OCI-LY1 (cell line): ENCODE measurements at regions not wholly inside any gene's neighbourhood (a gene's known extent, or its start where the extent isn't known, plus 50 kb on each side); places are given as distances from the start of the nearest gene placed in this dataset.

Experiments used
- H2AFZ ChIP-seq: fragments of 200-600 bp; sonication (generic), shearing (Covaris generic); 2 replicates; pipeline ENCODE4 v1.6.0; 2014; ENCODE audit warnings: antibody characterized with exemption, mild to moderate bottlenecking, low read length
- H3F3A ChIP-seq: fragments of 200-600 bp; sonication (generic), shearing (Covaris generic); 2 replicates; pipeline ENCODE4 v1.6.0; 2014; ENCODE audit warnings: mild to moderate bottlenecking, antibody characterized with exemption, low read length, moderate library complexity; ENCODE audit not compliant: insufficient read depth
- H3K27ac ChIP-seq: fragments of 200-600 bp; sonication (generic); 2 replicates; pipeline ENCODE4 v1.5.1; 2014; ENCODE audit warnings: low read length, mixed run types, mild to moderate bottlenecking, low read depth; ENCODE audit not compliant: poor library complexity, severe bottlenecking
- H3K27me3 ChIP-seq: fragments of 200-600 bp; sonication (generic); 2 replicates; pipeline ENCODE4 v1.6.0; 2014; ENCODE audit warnings: antibody characterized with exemption, mild to moderate bottlenecking, low read length, moderate library complexity; ENCODE audit not compliant: insufficient read depth
- H3K36me3 ChIP-seq: fragments of 200-600 bp; sonication (generic); 2 replicates; pipeline ENCODE4 v1.6.1; 2014; ENCODE audit warnings: mild to moderate bottlenecking, antibody characterized with exemption, low read length, moderate library complexity, mixed read lengths; ENCODE audit not compliant: insufficient read depth
- H3K4me1 ChIP-seq: fragments of 200-600 bp; sonication (generic); 2 replicates; pipeline ENCODE4 v1.5.1; 2014; ENCODE audit warnings: mild to moderate bottlenecking, low read length, moderate library complexity; ENCODE audit not compliant: insufficient read depth, severe bottlenecking
- H3K4me2 ChIP-seq: fragments of 200-600 bp; sonication (generic), shearing (Covaris generic); 2 replicates; pipeline ENCODE4 v1.6.1; 2014; ENCODE audit warnings: low read length
- H3K4me3 ChIP-seq: fragments of 200-600 bp; sonication (generic); 2 replicates; pipeline ENCODE4 v1.5.1; 2014; ENCODE audit warnings: low read length, low read depth, mild to moderate bottlenecking, mixed read lengths; ENCODE audit not compliant: poor library complexity, severe bottlenecking
- H3K79me2 ChIP-seq: fragments of 200-600 bp; shearing (Covaris generic); 2 replicates; pipeline ENCODE4 v1.6.1; 2016; ENCODE audit warnings: mixed run types, low read length, mixed read lengths; ENCODE audit not compliant: insufficient read depth
- H3K9ac ChIP-seq: fragments of 200-600 bp; sonication (generic), shearing (Covaris generic); 2 replicates; pipeline ENCODE4 v1.6.1; 2014; ENCODE audit warnings: mild to moderate bottlenecking, low read length, mixed read lengths
- H3K9me2 ChIP-seq: fragments of 200-600 bp; sonication (generic), shearing (Covaris generic); 2 replicates; pipeline ENCODE4 v1.6.1; 2014; ENCODE audit warnings: low read depth, mild to moderate bottlenecking, low read length, mixed read lengths
- H3K9me3 ChIP-seq: fragments of 200-600 bp; shearing (Covaris generic); 2 replicates; pipeline ENCODE4 v1.6.1; 2014; ENCODE audit warnings: low read length, mixed read lengths
- H4K20me1 ChIP-seq: fragments of 200-600 bp; sonication (generic), shearing (Covaris generic); 2 replicates; pipeline ENCODE4 v1.6.0; 2016; ENCODE audit warnings: mild to moderate bottlenecking, low read length; ENCODE audit not compliant: insufficient read depth
- EZH2 ChIP-seq: fragments of 200-600 bp; sonication (generic), shearing (Covaris generic); IDR thresholded peaks from 2 replicates; pipeline ENCODE4 v1.8.0; 2017; ENCODE audit warnings: borderline replicate concordance, mixed run types, mild to moderate bottlenecking, antibody characterized with exemption, low read length, moderate library complexity, mixed read lengths
- TF ChIP-seq, protein P1 (sequence below): fragments of 200-600 bp; sonication (generic), shearing (Covaris generic); IDR thresholded peaks from 2 replicates; pipeline ENCODE4 v1.5.1; 2017; ENCODE audit warnings: mild to moderate bottlenecking, antibody characterized with exemption, low read length, moderate library complexity, mixed read lengths

DNA sequence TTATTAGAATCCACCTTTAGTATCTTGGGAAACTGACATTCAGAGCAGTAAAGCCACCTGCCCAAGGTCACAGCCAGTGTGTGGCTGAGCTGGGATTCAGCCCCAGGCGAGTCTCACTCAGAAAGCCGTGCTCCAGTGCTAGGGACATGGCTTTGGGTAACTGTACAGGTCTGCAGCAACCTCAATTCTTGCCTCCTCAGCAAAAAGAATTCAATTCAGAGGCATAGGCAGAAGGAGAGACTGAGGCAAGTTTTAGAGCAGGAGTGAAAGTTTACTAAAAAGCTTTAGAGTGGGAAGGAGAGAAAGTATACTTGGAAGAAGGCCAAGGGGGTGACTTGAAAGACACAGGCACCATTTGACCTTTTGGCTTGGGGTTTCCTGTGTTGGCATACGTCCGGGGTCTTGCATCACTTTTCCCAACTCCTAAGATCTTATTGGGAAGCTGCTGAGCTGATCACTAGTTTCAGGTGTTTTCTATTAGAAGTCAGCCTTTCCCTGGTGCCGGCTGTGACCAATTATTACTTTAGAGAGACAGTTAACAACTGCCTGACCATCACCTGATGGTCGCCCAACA, 529.3 kb downstream of the MATN1 start:
- H3K36me3 ChIP-seq = no peaks in the 10 kb centered on the region
- H3K4me2 ChIP-seq = no peak overlapping the region
- no peaks in the 10 kb centered on the region for H3K4me1 ChIP-seq

DNA sequence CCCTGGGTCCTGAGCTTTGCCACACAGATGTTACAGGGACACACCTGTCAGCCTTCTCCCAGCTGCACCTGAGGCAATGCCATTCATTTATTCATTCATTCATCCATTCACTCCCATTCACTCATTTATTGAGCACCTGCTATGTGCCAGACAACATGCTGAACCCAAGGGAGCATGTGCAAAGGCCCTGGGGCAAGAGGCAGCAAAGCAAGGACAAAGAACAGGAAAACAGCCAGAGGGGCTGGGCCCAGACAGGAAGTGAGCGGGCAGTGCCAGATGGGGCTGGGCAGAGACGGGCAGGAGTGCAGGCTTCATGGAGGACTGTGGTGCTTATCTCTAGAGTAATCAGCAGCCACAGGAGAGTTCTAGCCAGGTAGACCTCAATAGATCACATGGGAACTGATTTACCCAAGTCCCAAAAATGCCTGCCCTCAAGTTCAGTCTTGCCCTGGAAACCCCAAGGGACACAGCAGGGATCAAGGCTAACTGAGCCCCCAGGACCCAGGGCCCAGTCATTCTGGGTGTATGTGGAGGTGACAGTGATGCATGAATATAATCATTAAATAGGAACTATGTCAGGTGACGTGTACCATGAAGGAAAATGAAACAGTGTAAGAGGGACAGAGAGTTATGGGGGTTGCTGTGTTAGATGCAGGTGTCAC, 530.3 kb downstream of the MATN1 start:
- Histone ChIP-seq H3K9me2 (no peaks in the 10 kb centered on the region), H3K36me3 (no peaks in the 10 kb centered on the region), H3K4me3 (no peak overlapping the region), H4K20me1 (no peaks in the 10 kb centered on the region), H3K79me2 (no peaks in the 10 kb centered on the region), H2AFZ (no peak overlapping the region), H3K27ac (no peak overlapping the region), H3K4me2 (no peak overlapping the region), H3F3A (no peaks in the 10 kb centered on the region), H3K9ac (no peak overlapping the region), H3K9me3 (no peaks in the 10 kb centered on the region), H3K27me3 (no peaks in the 10 kb centered on the region), H3K4me1 (no peaks in the 10 kb centered on the region)
- TF ChIP-seq EZH2 = no peak
- TF ChIP-seq, protein P1, sequence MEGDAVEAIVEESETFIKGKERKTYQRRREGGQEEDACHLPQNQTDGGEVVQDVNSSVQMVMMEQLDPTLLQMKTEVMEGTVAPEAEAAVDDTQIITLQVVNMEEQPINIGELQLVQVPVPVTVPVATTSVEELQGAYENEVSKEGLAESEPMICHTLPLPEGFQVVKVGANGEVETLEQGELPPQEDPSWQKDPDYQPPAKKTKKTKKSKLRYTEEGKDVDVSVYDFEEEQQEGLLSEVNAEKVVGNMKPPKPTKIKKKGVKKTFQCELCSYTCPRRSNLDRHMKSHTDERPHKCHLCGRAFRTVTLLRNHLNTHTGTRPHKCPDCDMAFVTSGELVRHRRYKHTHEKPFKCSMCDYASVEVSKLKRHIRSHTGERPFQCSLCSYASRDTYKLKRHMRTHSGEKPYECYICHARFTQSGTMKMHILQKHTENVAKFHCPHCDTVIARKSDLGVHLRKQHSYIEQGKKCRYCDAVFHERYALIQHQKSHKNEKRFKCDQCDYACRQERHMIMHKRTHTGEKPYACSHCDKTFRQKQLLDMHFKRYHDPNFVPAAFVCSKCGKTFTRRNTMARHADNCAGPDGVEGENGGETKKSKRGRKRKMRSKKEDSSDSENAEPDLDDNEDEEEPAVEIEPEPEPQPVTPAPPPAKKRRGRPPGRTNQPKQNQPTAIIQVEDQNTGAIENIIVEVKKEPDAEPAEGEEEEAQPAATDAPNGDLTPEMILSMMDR = no peak

More for the DNA sequence above, 529.3 kb downstream of the MATN1 start:
- H3K27ac ChIP-seq = no peak overlapping the region
- no peak overlapping the region for H3K9ac ChIP-seq
- no peaks in the 10 kb centered on the region for H3K27me3 ChIP-seq
- no peak for TF ChIP-seq EZH2
- TF ChIP-seq, protein P1 = no peak
- H3K9me2 ChIP-seq = no peaks in the 10 kb centered on the region
- H3F3A ChIP-seq = no peaks in the 10 kb centered on the region
- H3K9me3 ChIP-seq = no peaks in the 10 kb centered on the region
- no peak overlapping the region for H3K4me3 ChIP-seq
- H4K20me1 ChIP-seq = no peaks in the 10 kb centered on the region
- H2AFZ ChIP-seq = no peak overlapping the region
- H3K79me2 ChIP-seq = no peaks in the 10 kb centered on the region

DNA sequence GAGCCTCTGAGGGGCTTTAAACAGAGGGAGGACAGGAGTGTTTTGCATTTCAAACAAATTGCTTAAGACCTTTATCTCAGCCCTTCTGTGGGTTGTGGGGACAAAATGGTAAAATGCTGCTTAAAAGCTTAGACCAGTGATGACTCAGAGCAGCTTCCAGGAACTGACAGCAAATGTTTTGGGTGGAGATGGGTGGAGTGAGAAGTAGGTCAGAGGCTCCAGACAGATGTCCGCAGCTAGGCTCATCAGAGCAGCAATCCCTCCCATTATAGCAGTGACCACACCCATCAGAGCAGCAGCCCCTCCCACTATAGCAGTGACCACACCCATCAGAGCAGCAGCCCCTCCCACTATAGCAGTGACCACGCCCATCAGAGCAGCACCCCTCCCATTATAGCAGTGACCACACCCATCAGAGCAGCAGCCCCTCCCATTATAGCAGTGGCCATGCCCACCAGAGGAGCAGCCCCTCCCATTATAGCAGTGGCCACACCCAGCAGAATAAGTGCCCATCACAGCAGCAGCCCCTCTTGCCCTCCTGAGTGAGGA, 532.2 kb downstream of the MATN1 start:
- Histone ChIP-seq H3K4me1 (no peaks in the 10 kb centered on the region), H3K9ac (no peak overlapping the region), H3K27ac (no peak overlapping the region), H3K4me3 (no peak overlapping the region), H3K9me2 (no peaks in the 10 kb centered on the region), H3K79me2 (no peaks in the 10 kb centered on the region), H3K4me2 (no peak overlapping the region), H3K9me3 (no peaks in the 10 kb centered on the region), H3K36me3 (no peaks in the 10 kb centered on the region), H4K20me1 (no peaks in the 10 kb centered on the region), H2AFZ (no peak overlapping the region), H3F3A (no peaks in the 10 kb centered on the region), H3K27me3 (no peaks in the 10 kb centered on the region)
- TF ChIP-seq EZH2 = no peak
- TF ChIP-seq, protein P1 = no peak
